Keratinocyte (primary cell): ENCODE measurements at regions not wholly inside any gene's neighbourhood (a gene's known extent, or its start where the extent isn't known, plus 50 kb on each side); places are given as distances from the start of the nearest gene placed in this dataset.

Experiments used
- DNase-seq: peaks from one replicate; pipeline ENCODE4 v3.0.0-alpha.2; 2011; ENCODE audit warnings: low read depth, missing footprints, low spot score
- FAIRE-seq: peaks from 2 replicates; lab custom pipeline; 2011; peaks lifted over from hg19 to GRCh38; lab: Jason Lieb, UNC
- H2AFZ ChIP-seq: 2 replicates; pipeline ENCODE4 v1.6.0; 2012; ENCODE audit warnings: low read length, control low read depth, inconsistent platforms; ENCODE audit not compliant: control insufficient read depth
- H3K27ac ChIP-seq: 2 replicates; pipeline ENCODE4 v1.5.1; 2011; ENCODE audit warnings: low read length; ENCODE audit not compliant: control insufficient read depth, insufficient read depth
- H3K27me3 ChIP-seq: 3 replicates; pipeline ENCODE4 v1.6.0; 2011; ENCODE audit warnings: low read length; ENCODE audit not compliant: control insufficient read depth, insufficient read depth; ENCODE audit errors: extremely low read depth
- H3K36me3 ChIP-seq, 2 experiments: 2 replicates in 1 of 2; 3 replicates in 1 of 2; pipeline ENCODE4 v1.5.1; 2011; ENCODE audit warnings: low read length in 2 of 2, mild to moderate bottlenecking in 1 of 2; ENCODE audit not compliant: control insufficient read depth in 2 of 2, insufficient read depth in 2 of 2; ENCODE audit errors: extremely low read depth in 1 of 2
- H3K4me1 ChIP-seq: 3 replicates; pipeline ENCODE4 v1.5.1; 2011; ENCODE audit warnings: low read length; ENCODE audit not compliant: control insufficient read depth, insufficient read depth; ENCODE audit errors: extremely low read depth
- H3K4me2 ChIP-seq: 3 replicates; pipeline ENCODE4 v1.6.0; 2011; ENCODE audit warnings: low read depth, low read length; ENCODE audit not compliant: control insufficient read depth, insufficient read depth; ENCODE audit errors: extremely low read depth
- H3K4me3 ChIP-seq, 3 experiments: fragments of 200-600 bp in 1 of 3; sonication (generic) in 1 of 3; 2 replicates in 2 of 3; 3 replicates in 1 of 3; pipeline ENCODE4 v1.5.1; 2011 to 2016; ENCODE audit warnings: low read length in 3 of 3, mild to moderate bottlenecking in 3 of 3, control low read depth in 2 of 3, inconsistent platforms in 1 of 3, low read depth in 1 of 3, mixed read lengths in 1 of 3, mixed run types in 1 of 3, moderate library complexity in 1 of 3; ENCODE audit not compliant: control insufficient read depth in 2 of 3, insufficient read depth in 2 of 3; ENCODE audit errors: extremely low read depth in 1 of 3
- H3K79me2 ChIP-seq: 2 replicates; pipeline ENCODE4 v1.6.0; 2012; ENCODE audit warnings: low read length; ENCODE audit not compliant: control insufficient read depth, insufficient read depth
- H3K9ac ChIP-seq: 3 replicates; pipeline ENCODE4 v1.6.0; 2011; ENCODE audit warnings: low read length; ENCODE audit not compliant: control insufficient read depth, insufficient read depth; ENCODE audit errors: extremely low read depth
- H3K9me1 ChIP-seq: 3 replicates; pipeline ENCODE4 v1.6.0; 2011; ENCODE audit warnings: low read length; ENCODE audit not compliant: control insufficient read depth, insufficient read depth; ENCODE audit errors: extremely low read depth
- H3K9me3 ChIP-seq: 2 replicates; pipeline ENCODE4 v1.5.1; 2012; ENCODE audit warnings: low read depth, low read length; ENCODE audit not compliant: control insufficient read depth
- H4K20me1 ChIP-seq: 3 replicates; pipeline ENCODE4 v1.6.0; 2011; ENCODE audit warnings: low read length; ENCODE audit not compliant: control insufficient read depth, insufficient read depth; ENCODE audit errors: extremely low read depth
- EZH2 ChIP-seq: IDR thresholded peaks from one replicate; pipeline ENCODE4 v1.6.1; 2012; ENCODE audit warnings: inconsistent platforms, mild to moderate bottlenecking, low read length, moderate library complexity
- dilution Hi-C: fragments of 300-500 bp; cut with MboI; formaldehyde crosslinking; loops from one replicate; pipeline ENCODE4 v1.7.0; 2020; ENCODE audit warnings: low sequenced_read_pairs; ENCODE audit not compliant: extremely low pct_ligation_motif_present
- TF ChIP-seq, protein P1 (sequence below), 3 experiments: IDR thresholded peaks in 1 of 3; conservative IDR thresholded peaks in 1 of 3; optimal IDR thresholded peaks in 1 of 3; 2 replicates in 2 of 3; 3 replicates in 1 of 3; pipeline versions ENCODE3 to v1.5.1; 2011; ENCODE audit warnings: low read length in 3 of 3, mild to moderate bottlenecking in 3 of 3, moderate library complexity in 2 of 3, control low read depth in 1 of 3, inconsistent platforms in 1 of 3; ENCODE audit not compliant: insufficient read depth in 2 of 3; ENCODE audit errors: extremely low read depth in 1 of 3

DNA sequence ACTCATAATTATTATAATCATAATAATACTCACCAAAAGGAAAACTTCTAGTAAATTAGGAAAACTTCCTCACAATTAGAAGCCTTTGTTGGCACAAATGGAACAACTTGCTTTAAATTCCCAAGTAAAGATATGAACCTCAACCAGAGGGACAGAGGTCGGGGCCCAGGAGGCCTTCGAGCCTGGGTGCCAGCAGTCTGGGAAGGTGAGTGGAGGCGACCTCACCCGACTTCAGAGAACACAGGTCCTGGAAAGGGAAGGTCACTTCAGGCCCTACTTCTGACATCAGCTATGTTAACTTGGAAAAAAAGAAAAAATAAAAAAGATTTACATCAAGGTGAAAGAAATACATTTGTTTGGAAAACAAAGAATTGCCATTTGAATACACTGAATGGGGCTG lies 350.0 kb upstream of the MYT1L start:
- H3K9me3 ChIP-seq, result no peaks in the 10 kb centered on the region
- no peaks in the 10 kb centered on the region for H3K27me3 ChIP-seq
- TF ChIP-seq, protein P1, sequence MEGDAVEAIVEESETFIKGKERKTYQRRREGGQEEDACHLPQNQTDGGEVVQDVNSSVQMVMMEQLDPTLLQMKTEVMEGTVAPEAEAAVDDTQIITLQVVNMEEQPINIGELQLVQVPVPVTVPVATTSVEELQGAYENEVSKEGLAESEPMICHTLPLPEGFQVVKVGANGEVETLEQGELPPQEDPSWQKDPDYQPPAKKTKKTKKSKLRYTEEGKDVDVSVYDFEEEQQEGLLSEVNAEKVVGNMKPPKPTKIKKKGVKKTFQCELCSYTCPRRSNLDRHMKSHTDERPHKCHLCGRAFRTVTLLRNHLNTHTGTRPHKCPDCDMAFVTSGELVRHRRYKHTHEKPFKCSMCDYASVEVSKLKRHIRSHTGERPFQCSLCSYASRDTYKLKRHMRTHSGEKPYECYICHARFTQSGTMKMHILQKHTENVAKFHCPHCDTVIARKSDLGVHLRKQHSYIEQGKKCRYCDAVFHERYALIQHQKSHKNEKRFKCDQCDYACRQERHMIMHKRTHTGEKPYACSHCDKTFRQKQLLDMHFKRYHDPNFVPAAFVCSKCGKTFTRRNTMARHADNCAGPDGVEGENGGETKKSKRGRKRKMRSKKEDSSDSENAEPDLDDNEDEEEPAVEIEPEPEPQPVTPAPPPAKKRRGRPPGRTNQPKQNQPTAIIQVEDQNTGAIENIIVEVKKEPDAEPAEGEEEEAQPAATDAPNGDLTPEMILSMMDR (optimal IDR thresholded peaks at IDR 0.05 in 1 of 3, IDR thresholded peaks at IDR 0.05 in 1 of 3, conservative IDR thresholded peaks at IDR 0.05 in 1 of 3; ENCODE audit: extremely low read depth in 1 of 3, insufficient read depth in 2 of 3, low read length in 3 of 3), result no peak
- no peak for TF ChIP-seq EZH2
- no peaks in the 10 kb centered on the region for H3K36me3 ChIP-seq
- H3K9ac ChIP-seq, result no peak overlapping the region
- dilution Hi-C loops, result no loop called here
- no peak overlapping the region for H2AFZ ChIP-seq
- DNase-seq (no peak), FAIRE-seq (no peak)
- H3K27ac ChIP-seq, result no peak overlapping the region
- H4K20me1 ChIP-seq, result no peaks in the 10 kb centered on the region
- H3K4me1 ChIP-seq, result no peaks in the 10 kb centered on the region
- no peak overlapping the region for H3K4me2 ChIP-seq
- H3K4me3 ChIP-seq, result no peak overlapping the region
- no peaks in the 10 kb centered on the region for H3K9me1 ChIP-seq
- H3K79me2 ChIP-seq, result no peaks in the 10 kb centered on the region

DNA sequence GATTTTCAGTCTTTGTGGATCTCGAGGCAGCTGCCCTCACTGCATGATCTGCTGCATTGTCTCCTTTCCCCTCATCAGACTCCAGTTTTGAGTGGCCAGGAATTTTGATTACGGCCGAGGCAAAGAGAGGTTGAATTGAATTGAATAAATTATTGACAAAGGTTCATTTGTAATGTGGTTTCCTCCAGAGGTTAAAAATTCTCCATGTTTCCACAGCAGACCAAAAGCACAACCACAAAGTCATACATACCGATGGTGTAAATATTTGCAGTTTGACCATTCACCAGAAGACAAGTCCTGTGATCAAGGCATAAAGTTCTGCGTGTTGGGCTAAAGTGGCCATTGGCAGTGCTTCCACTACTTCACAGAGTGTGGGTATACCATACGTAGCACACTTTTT lies 343.8 kb upstream of the MYT1L start:
- no peak overlapping the region for H2AFZ ChIP-seq
- H3K36me3 ChIP-seq, result no peaks in the 10 kb centered on the region
- H3K4me2 ChIP-seq, result no peak overlapping the region
- no peak overlapping the region for H3K4me3 ChIP-seq
- no peaks in the 10 kb centered on the region for H3K9me3 ChIP-seq
- no peak overlapping the region for H3K27ac ChIP-seq
- H3K4me1 ChIP-seq, result no peaks in the 10 kb centered on the region
- no peaks in the 10 kb centered on the region for H3K9me1 ChIP-seq
- no peaks in the 10 kb centered on the region for H4K20me1 ChIP-seq
- no peak for DNase-seq
- dilution Hi-C loops, result no loop called here
- no peak for FAIRE-seq
- TF ChIP-seq EZH2, result no peak
- TF ChIP-seq, protein P1 (optimal IDR thresholded peaks at IDR 0.05 in 1 of 3, IDR thresholded peaks at IDR 0.05 in 1 of 3, conservative IDR thresholded peaks at IDR 0.05 in 1 of 3; ENCODE audit: extremely low read depth in 1 of 3, insufficient read depth in 2 of 3, low read length in 3 of 3), result no peak
- H3K79me2 ChIP-seq, result no peaks in the 10 kb centered on the region
- no peak overlapping the region for H3K9ac ChIP-seq
- no peaks in the 10 kb centered on the region for H3K27me3 ChIP-seq
